ENCODE measurements at regions not wholly inside any gene's neighbourhood (a gene's known extent, or its start where the extent isn't known, plus 50 kb on each side); places are given as distances from the start of the nearest gene placed in this dataset.

DNA sequence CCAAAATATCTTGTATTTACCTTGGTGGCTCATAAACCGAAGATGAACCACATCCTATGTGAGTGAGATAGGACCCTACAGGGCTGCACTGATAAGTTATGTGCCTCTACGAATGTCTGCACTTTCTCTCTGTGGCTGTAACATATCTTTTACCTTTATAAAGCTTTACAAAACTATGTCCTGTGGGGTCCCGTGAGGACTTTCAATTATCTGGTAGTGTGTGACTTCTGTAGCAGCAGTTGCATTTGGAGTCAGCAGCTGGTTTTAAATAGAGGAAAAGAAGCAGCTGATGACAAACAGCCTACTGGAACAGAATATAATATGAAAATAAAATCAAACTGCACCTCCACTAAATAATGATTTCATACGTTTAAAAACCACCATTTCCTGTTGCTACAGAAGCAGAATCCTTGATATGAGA is 222.4 kb upstream of the GNAI1 start:
- no peak for TF ChIP-seq POLR2AphosphoS5 (IDR thresholded peaks at IDR 0.05)
- TF ChIP-seq, protein P1, sequence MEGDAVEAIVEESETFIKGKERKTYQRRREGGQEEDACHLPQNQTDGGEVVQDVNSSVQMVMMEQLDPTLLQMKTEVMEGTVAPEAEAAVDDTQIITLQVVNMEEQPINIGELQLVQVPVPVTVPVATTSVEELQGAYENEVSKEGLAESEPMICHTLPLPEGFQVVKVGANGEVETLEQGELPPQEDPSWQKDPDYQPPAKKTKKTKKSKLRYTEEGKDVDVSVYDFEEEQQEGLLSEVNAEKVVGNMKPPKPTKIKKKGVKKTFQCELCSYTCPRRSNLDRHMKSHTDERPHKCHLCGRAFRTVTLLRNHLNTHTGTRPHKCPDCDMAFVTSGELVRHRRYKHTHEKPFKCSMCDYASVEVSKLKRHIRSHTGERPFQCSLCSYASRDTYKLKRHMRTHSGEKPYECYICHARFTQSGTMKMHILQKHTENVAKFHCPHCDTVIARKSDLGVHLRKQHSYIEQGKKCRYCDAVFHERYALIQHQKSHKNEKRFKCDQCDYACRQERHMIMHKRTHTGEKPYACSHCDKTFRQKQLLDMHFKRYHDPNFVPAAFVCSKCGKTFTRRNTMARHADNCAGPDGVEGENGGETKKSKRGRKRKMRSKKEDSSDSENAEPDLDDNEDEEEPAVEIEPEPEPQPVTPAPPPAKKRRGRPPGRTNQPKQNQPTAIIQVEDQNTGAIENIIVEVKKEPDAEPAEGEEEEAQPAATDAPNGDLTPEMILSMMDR (IDR thresholded peaks at IDR 0.05), result no peak

Data from prostate gland (tissue), 2 donors.